Brain microvascular endothelial cell (primary cell): ENCODE measurements at regions not wholly inside any gene's neighbourhood (a gene's known extent, or its start where the extent isn't known, plus 50 kb on each side); places are given as distances from the start of the nearest gene placed in this dataset.

Experiments
- DNase-seq: peaks from one replicate; pipeline ENCODE4 v3.0.0-alpha.2; 2020
- H3K27ac ChIP-seq: fragments of 250-450 bp; sonication (Bioruptor Pico); 2 replicates; pipeline ENCODE4 v1.5.1; 2020; ENCODE audit warnings: mild to moderate bottlenecking, moderate library complexity
- H3K27me3 ChIP-seq: fragments of 250-450 bp; sonication (Bioruptor Pico); replicated peaks from 2 replicates; pipeline ENCODE4 v1.5.1; 2020; ENCODE audit warnings: mild to moderate bottlenecking
- H3K36me3 ChIP-seq: fragments of 250-450 bp; sonication (Bioruptor Pico); replicated peaks from 2 replicates; pipeline ENCODE4 v1.5.1; 2020; ENCODE audit warnings: mild to moderate bottlenecking
- H3K4me3 ChIP-seq: 2 replicates; pipeline ENCODE4 v1.5.1; 2011; ENCODE audit warnings: low read depth, mild to moderate bottlenecking, control low read depth, low read length, moderate library complexity
- in situ Hi-C: cut with HindIII; loops from 2 replicates; pipeline ENCODE4 v1.10.0; 2017; ENCODE audit warnings: low sequenced_read_pairs, low pct_ligation_motif_present
- TF ChIP-seq, protein P1 (sequence below): IDR thresholded peaks from 2 replicates; pipeline ENCODE4 v1.5.1; 2011; ENCODE audit warnings: low read depth, mild to moderate bottlenecking, moderate library complexity, low read length, control low read depth, inconsistent platforms; ENCODE audit errors: missing control alignments

DNA sequence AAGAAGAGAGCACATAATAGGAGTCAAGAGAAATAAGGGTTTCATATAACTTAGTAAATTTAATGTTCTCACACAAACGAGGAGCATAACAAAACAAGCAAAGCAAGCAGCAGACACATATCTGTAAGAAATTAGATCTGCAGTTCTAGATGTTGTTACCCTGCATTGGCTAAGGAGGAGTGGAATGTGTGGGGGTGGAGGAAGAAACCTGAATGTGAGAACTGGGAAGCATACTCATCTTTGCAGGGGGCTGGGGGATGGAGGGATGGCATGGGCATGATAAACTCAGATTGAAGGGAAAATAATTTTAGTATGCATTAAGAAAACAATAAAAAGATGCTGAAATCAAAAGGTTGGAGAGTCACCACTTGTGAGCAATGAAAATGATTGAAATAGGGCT is 255.0 kb downstream of the LIG4 start:
- Histone ChIP-seq H3K27ac (no peak overlapping the region), H3K36me3 (no peaks in the 10 kb centered on the region), H3K4me3 (no peak overlapping the region), H3K27me3 (no peaks in the 10 kb centered on the region)
- TF ChIP-seq, protein P1, sequence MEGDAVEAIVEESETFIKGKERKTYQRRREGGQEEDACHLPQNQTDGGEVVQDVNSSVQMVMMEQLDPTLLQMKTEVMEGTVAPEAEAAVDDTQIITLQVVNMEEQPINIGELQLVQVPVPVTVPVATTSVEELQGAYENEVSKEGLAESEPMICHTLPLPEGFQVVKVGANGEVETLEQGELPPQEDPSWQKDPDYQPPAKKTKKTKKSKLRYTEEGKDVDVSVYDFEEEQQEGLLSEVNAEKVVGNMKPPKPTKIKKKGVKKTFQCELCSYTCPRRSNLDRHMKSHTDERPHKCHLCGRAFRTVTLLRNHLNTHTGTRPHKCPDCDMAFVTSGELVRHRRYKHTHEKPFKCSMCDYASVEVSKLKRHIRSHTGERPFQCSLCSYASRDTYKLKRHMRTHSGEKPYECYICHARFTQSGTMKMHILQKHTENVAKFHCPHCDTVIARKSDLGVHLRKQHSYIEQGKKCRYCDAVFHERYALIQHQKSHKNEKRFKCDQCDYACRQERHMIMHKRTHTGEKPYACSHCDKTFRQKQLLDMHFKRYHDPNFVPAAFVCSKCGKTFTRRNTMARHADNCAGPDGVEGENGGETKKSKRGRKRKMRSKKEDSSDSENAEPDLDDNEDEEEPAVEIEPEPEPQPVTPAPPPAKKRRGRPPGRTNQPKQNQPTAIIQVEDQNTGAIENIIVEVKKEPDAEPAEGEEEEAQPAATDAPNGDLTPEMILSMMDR, result no peak
- no peak for DNase-seq
- in situ Hi-C loops, result no loop called here

GRCh38 chr13:107956889-107957288 is 258.4 kb downstream of the LIG4 start:
- in situ Hi-C loops, result no loop called here
- Histone ChIP-seq H3K27me3 (no peaks in the 10 kb centered on the region), H3K36me3 (no peaks in the 10 kb centered on the region), H3K27ac (no peak overlapping the region), H3K4me3 (no peak overlapping the region)
- no peak for DNase-seq
- TF ChIP-seq, protein P1, result no peak

DNA sequence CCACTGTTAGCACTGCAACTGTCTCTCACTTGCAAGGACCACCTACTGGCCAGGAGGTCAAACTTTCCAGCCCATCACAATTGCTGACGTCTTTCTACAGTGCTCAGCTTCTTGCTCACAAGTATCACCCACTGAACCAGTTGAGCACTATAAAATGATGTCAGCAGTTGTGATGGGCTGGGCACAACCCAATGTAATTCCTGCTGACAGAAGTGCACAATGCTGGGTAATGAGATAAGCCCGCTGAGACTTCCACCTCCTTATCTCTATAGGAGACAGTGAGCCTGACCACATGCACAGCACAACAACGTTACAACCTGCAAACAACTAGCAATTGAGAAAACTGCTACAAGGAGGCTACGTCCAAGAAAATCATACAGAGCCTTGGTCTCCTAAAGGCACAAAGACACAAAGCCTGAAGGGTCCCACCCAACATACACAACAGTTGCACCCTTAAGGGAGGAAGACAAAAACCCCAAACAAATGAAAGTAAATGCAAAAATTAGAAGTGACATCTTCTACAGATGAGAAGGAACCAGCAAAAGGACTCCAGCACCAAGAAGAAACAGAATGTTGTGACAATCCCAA is 273.2 kb downstream of the LIG4 start:
- in situ Hi-C loops, result no loop called here
- no peaks in the 10 kb centered on the region for H3K36me3 ChIP-seq
- no peak overlapping the region for H3K4me3 ChIP-seq
- no peak overlapping the region for H3K27ac ChIP-seq
- DNase-seq, result no peak
- no peaks in the 10 kb centered on the region for H3K27me3 ChIP-seq
- TF ChIP-seq, protein P1, result no peak

GRCh38 chr13:107941345-107942029 is 273.8 kb downstream of the LIG4 start:
- in situ Hi-C loops, result no loop called here
- TF ChIP-seq, protein P1, result no peak
- Histone ChIP-seq H3K27me3 (no peaks in the 10 kb centered on the region), H3K27ac (no peak overlapping the region), H3K4me3 (no peak overlapping the region), H3K36me3 (no peaks in the 10 kb centered on the region)
- no peak for DNase-seq

DNA sequence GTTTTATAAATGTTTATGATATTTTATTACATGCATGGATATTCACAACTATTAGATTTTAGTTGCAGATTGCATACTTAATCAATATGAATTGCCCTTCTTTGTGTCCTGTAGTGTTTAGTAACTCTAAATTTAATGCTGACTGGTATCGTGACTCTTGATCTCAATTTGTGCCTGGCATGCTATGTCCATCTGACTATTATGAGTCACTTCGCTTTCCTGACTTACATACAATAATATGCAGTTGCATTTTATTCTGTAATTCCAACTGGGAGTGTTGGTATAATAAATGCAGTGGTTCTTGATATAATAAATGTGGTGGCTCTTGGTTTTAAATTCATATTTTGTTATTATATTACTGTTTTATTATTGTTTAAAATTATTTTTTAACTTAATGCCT is 277.5 kb downstream of the LIG4 start:
- H3K4me3 ChIP-seq, result no peak overlapping the region
- no peak for DNase-seq
- TF ChIP-seq, protein P1, result no peak
- H3K36me3 ChIP-seq, result no peaks in the 10 kb centered on the region
- in situ Hi-C loops, result no loop called here
- H3K27me3 ChIP-seq, result no peaks in the 10 kb centered on the region
- H3K27ac ChIP-seq, result no peak overlapping the region

- no peaks in the 10 kb centered on the region for H3K36me3 ChIP-seq
- no peak for DNase-seq
- TF ChIP-seq, protein P1, result no peak
- no peak overlapping the region for H3K4me3 ChIP-seq
- H3K27ac ChIP-seq, result no peak overlapping the region
- in situ Hi-C loops, result no loop called here
- no peaks in the 10 kb centered on the region for H3K27me3 ChIP-seq
These were observed 284.3 kb downstream of the LIG4 start for GRCh38 chr13:107931056-107931455.
